ENCODE measurements at regions not wholly inside any gene's neighbourhood (a gene's known extent, or its start where the extent isn't known, plus 50 kb on each side); places are given as distances from the start of the nearest gene placed in this dataset.

DNA sequence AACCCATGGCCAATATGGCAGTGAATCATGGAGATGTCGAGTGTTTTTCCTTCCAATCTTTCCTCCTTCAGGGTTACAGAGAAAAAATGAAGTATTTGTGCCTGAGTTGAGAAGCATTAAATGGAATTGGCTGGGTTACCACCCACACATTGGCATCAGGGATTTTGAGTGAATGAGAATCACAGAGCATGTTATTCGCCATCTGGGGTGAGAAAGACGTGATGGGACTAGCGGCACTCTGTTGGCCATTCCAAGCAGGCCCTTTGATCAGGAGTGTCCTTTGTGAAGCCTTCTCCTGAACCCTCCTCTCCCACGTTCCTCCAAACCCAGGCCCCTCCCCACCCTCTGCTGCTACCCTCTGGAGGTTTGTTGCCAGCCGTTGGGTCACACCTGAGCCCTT is 84.2 kb upstream of the PCDH8 start:
- intact Hi-C loops (cut with DNase I; ENCODE audit: low total_unique reads) = no loop called here
- Histone ChIP-seq H3K36me3 (no peaks in the 10 kb centered on the region), H3K27me3 (no peaks in the 10 kb centered on the region), H3K4me1 (no peaks in the 10 kb centered on the region), H3K27ac (no peak overlapping the region), H3K9me3 (no peaks in the 10 kb centered on the region), H3K4me3 (no peak overlapping the region)
- DNase-seq (no peak), ATAC-seq (no peak)
- no peak for TF ChIP-seq POLR2A (IDR thresholded peaks at IDR 0.05)
- TF ChIP-seq CTCF (IDR thresholded peaks at IDR 0.05 in 4 of 5, conservative IDR thresholded peaks at IDR 0.05 in 1 of 5) = no peak
- in situ Hi-C loops (cut with MboI; ENCODE audit: low sequenced_read_pairs in 4 of 4) = no loop called here

DNA sequence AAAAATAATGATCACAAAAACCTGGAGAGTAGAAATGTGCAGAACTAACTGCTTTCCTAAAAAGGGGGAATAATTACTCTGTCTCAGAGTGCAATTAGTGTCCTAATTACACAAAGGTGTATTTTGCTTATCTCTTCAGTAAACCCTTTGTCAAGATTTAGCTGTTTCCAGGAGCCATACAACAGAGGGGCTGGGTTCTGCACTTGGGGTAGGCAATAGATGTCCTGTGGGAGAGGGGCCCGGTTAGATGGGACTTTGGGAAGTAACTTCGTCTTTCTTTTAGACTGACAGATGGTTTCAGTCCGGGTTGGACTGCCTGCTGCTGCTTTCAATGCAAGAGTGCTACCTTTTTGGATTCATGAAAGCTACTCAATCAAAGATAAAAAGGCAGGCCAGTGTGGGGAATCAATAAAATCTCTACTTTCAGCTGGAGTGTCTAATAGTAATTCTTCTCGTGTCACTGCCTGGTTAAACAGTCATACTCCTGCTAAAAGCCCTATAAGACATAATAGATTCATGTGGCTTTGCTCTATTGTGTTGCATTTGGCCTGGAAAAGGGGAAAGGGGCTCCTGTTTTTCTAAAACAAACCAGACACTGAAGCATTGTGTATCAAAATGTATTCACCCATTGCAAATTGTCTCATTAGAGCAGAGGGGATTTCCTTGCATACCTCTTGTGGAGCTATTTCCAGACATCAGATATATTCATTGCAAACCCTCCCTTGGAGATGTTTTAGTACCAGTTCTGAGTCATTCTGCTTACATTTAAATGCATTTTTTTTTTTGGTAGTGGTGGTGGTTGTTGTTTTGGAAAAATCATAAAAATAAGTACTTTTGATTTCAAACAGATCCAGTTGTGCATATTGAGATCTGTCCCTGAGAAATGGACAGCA is 83.3 kb upstream of the PCDH8 start:
- TF ChIP-seq POLR2A (IDR thresholded peaks at IDR 0.05) = no peak
- TF ChIP-seq CTCF (IDR thresholded peaks at IDR 0.05 in 4 of 5, conservative IDR thresholded peaks at IDR 0.05 in 1 of 5) = no peak
- in situ Hi-C loops (cut with MboI; ENCODE audit: low sequenced_read_pairs in 4 of 4) = no loop called here
- Histone ChIP-seq H3K27me3 (no peaks in the 10 kb centered on the region), H3K4me1 (no peaks in the 10 kb centered on the region), H3K36me3 (no peaks in the 10 kb centered on the region), H3K4me3 (no peak overlapping the region), H3K27ac (no peak overlapping the region), H3K9me3 (no peaks in the 10 kb centered on the region)
- ATAC-seq (no peak), DNase-seq (no peak)
- intact Hi-C loops (cut with DNase I; ENCODE audit: low total_unique reads) = no loop called here

DNA sequence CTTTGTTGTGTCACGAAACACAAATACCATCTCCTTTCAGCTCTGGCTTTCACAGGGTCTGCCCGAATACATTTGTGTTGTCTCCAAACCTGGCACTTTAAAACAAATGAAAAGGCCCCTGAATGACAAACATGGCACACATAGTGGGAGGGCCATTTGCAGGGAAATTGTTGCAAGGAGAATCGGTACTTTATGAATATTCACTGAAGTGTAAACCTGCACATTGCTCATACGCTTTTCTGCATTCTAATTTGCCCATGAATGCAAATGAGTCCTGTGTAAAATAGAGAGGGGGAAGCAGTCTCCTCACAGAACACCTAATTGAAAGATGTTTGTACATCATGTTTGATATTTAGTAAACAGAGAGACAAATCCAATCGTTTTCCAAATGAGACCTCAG is 82.7 kb upstream of the PCDH8 start:
- no peak for ATAC-seq
- no peaks in the 10 kb centered on the region for H3K36me3 ChIP-seq
- intact Hi-C loops (cut with DNase I; ENCODE audit: low total_unique reads) = no loop called here

DNA sequence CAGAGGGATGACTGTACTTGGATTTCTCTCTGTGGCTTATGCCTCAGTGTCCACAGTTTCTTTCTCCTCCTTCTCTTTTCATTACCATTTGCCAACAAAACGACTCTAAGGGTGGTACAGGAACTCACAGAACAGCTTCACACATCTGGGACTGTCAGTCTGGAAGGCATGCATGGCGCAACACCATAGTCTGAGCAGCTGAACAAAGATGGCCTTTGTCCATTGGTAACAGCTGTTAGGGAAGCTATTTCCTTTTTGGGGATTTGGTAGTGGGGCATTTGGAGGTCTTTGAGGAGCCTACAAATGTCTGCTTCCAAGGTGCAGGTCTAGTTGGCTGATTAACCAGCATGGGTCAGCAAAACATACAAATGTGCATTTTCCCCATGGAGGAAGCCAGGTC is 81.4 kb upstream of the PCDH8 start:
- DNase-seq = no peak
- no peaks in the 10 kb centered on the region for H3K27me3 ChIP-seq
- in situ Hi-C loops (cut with MboI; ENCODE audit: low sequenced_read_pairs in 4 of 4) (no loop called here), intact Hi-C loops (cut with DNase I; ENCODE audit: low total_unique reads) (no loop called here)
- H3K27ac ChIP-seq = no peak overlapping the region
- no peaks in the 10 kb centered on the region for H3K36me3 ChIP-seq
- no peaks in the 10 kb centered on the region for H3K4me1 ChIP-seq
- no peak for TF ChIP-seq POLR2A (IDR thresholded peaks at IDR 0.05)
- TF ChIP-seq CTCF (IDR thresholded peaks at IDR 0.05 in 4 of 5, conservative IDR thresholded peaks at IDR 0.05 in 1 of 5) = no peak
- no peaks in the 10 kb centered on the region for H3K9me3 ChIP-seq
- no peak overlapping the region for H3K4me3 ChIP-seq
- ATAC-seq = no peak

More for the DNA sequence above, 82.7 kb upstream of the PCDH8 start:
- DNase-seq = no peak
- Histone ChIP-seq H3K9me3 (no peaks in the 10 kb centered on the region), H3K4me1 (no peaks in the 10 kb centered on the region), H3K4me3 (no peak overlapping the region), H3K27ac (no peak overlapping the region), H3K27me3 (no peaks in the 10 kb centered on the region)
- in situ Hi-C loops (cut with MboI; ENCODE audit: low sequenced_read_pairs in 4 of 4) = no loop called here
- TF ChIP-seq CTCF (IDR thresholded peaks at IDR 0.05 in 4 of 5, conservative IDR thresholded peaks at IDR 0.05 in 1 of 5) (no peak), POLR2A (IDR thresholded peaks at IDR 0.05) (no peak)
